Loucy (cell line): ENCODE measurements at regions not wholly inside any gene's neighbourhood (a gene's known extent, or its start where the extent isn't known, plus 50 kb on each side); places are given as distances from the start of the nearest gene placed in this dataset.

Experiments
- EZH2phosphoT487 ChIP-seq: fragments of 200-600 bp; IDR thresholded peaks from 2 replicates; pipeline ENCODE4 v1.6.1; 2018; ENCODE audit warnings: antibody characterized with exemption, mild to moderate bottlenecking, moderate library complexity, borderline replicate concordance
- TF ChIP-seq, protein P1 (sequence below): fragments of 200-600 bp; sonication (generic); conservative IDR thresholded peaks from 2 replicates; pipeline ENCODE4 v1.5.1; 2014; ENCODE audit warnings: mild to moderate bottlenecking, antibody characterized with exemption, low read length

GRCh38 chr6:133827766-133828165 is 61.1 kb upstream of the TCF21 start:
- TF ChIP-seq, protein P1, sequence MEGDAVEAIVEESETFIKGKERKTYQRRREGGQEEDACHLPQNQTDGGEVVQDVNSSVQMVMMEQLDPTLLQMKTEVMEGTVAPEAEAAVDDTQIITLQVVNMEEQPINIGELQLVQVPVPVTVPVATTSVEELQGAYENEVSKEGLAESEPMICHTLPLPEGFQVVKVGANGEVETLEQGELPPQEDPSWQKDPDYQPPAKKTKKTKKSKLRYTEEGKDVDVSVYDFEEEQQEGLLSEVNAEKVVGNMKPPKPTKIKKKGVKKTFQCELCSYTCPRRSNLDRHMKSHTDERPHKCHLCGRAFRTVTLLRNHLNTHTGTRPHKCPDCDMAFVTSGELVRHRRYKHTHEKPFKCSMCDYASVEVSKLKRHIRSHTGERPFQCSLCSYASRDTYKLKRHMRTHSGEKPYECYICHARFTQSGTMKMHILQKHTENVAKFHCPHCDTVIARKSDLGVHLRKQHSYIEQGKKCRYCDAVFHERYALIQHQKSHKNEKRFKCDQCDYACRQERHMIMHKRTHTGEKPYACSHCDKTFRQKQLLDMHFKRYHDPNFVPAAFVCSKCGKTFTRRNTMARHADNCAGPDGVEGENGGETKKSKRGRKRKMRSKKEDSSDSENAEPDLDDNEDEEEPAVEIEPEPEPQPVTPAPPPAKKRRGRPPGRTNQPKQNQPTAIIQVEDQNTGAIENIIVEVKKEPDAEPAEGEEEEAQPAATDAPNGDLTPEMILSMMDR, result no peak
- no peak for TF ChIP-seq EZH2phosphoT487
